Common myeloid progenitor, CD34-positive (primary cell): ENCODE measurements at regions not wholly inside any gene's neighbourhood (a gene's known extent, or its start where the extent isn't known, plus 50 kb on each side); places are given as distances from the start of the nearest gene placed in this dataset.

Experiments used
- CTCF ChIA-PET: fragments of 350-600 bp; sonication (Branson Sonifier 250); formaldehyde crosslinking; loops from one replicate; lab custom pipeline; 2021; ENCODE audit warnings: antibody characterized with exemption; lab: Charles Lee
- POLR2A ChIA-PET: fragments of 350-600 bp; sonication (Branson Sonifier 250); formaldehyde crosslinking; loops from one replicate; lab custom pipeline; 2021; ENCODE audit warnings: antibody characterized with exemption; lab: Charles Lee
- DNase-seq, 3 donors: peaks; one replicate each; pipeline versions ENCODE4 v3.0.0 to v3.0.0-alpha.2; 2013
- H3K27ac ChIP-seq, 2 experiments: 1 replicate in 1 of 2; 2 replicates in 1 of 2; pipeline ENCODE4 v1.7.0; 2013; ENCODE audit warnings: inconsistent platforms in 2 of 2, low read length in 2 of 2, mild to moderate bottlenecking in 2 of 2, low read depth in 1 of 2, moderate library complexity in 1 of 2; ENCODE audit not compliant: severe bottlenecking in 2 of 2, insufficient read depth in 1 of 2, poor library complexity in 1 of 2
- H3K27me3 ChIP-seq, 5 experiments: replicated peaks in 2 of 5; 1 replicate in 3 of 5; 2 replicates in 2 of 5; pipeline versions ENCODE4 v1.6.1 to v1.7.0; 2013; ENCODE audit warnings: low read length in 4 of 5, mild to moderate bottlenecking in 2 of 5, moderate library complexity in 2 of 5, inconsistent platforms in 1 of 5; ENCODE audit not compliant: insufficient read depth in 5 of 5, control insufficient read depth in 4 of 5
- H3K36me3 ChIP-seq, 4 experiments: 1 replicate in 2 of 4; 2 replicates in 2 of 4; pipeline versions ENCODE4 v1.6.1 to v1.7.0; 2013; ENCODE audit warnings: low read length in 3 of 4, control low read depth in 1 of 4, mild to moderate bottlenecking in 1 of 4; ENCODE audit not compliant: control insufficient read depth in 4 of 4, insufficient read depth in 4 of 4
- H3K4me1 ChIP-seq, 4 experiments: 1 replicate in 3 of 4; 2 replicates in 1 of 4; pipeline versions ENCODE4 v1.6.1 to v1.7.1; 2013; ENCODE audit warnings: low read length in 3 of 4, mild to moderate bottlenecking in 3 of 4, control low read depth in 1 of 4, inconsistent platforms in 1 of 4, moderate library complexity in 1 of 4; ENCODE audit not compliant: control insufficient read depth in 4 of 4, insufficient read depth in 4 of 4; ENCODE audit errors: control extremely low read depth in 1 of 4
- H3K4me3 ChIP-seq, 7 experiments: 1 replicate in 4 of 7; 2 replicates in 3 of 7; pipeline versions ENCODE4 v1.5.1 to v1.7.0; 2013; ENCODE audit warnings: mild to moderate bottlenecking in 7 of 7, low read length in 6 of 7, moderate library complexity in 6 of 7, inconsistent platforms in 2 of 7, low read depth in 2 of 7, control low read depth in 1 of 7; ENCODE audit not compliant: insufficient read depth in 4 of 7, control insufficient read depth in 1 of 7; ENCODE audit errors: extremely low read depth in 1 of 7
- H3K9me3 ChIP-seq, 5 experiments: 1 replicate in 4 of 5; 2 replicates in 1 of 5; pipeline versions ENCODE4 v1.6.1 to v1.7.1; 2013; ENCODE audit warnings: low read length in 4 of 5, mild to moderate bottlenecking in 2 of 5, inconsistent platforms in 1 of 5, low read depth in 1 of 5, moderate library complexity in 1 of 5; ENCODE audit not compliant: control insufficient read depth in 4 of 5, insufficient read depth in 2 of 5; ENCODE audit errors: control extremely low read depth in 1 of 5
- WGBS: methylation state at CpG from one replicate; pipeline ENCODE4 v1.1.5; 2013; ENCODE audit not compliant: insufficient coverage; 5-methylcytosine and 5-hydroxymethylcytosine counted together

GRCh38 chr10:78160591-78160990 lies 126.9 kb downstream of the RPS24 start:
- DNase-seq: no peak
- Histone ChIP-seq H3K27me3 (no peaks in the 10 kb centered on the region), H3K36me3 (no peaks in the 10 kb centered on the region), H3K27ac (no peak overlapping the region), H3K9me3 (peaks cover 0 to 4% (median 0%) of the 10 kb centered on the region in 5 experiments), H3K4me3 (no peak overlapping the region), H3K4me1 (no peaks in the 10 kb centered on the region)
- ChIA-PET POLR2A (no interaction called here), CTCF (no interaction called here)
- WGBS: 93% methylated on average over 4 of the region's 5 CpGs

- H3K27me3 ChIP-seq: peaks cover 0 to 2% (median 0%) of the 10 kb centered on the region in 5 experiments
- H3K9me3 ChIP-seq: peaks cover 0 to 4% (median 0%) of the 10 kb centered on the region in 5 experiments
- H3K36me3 ChIP-seq: no peaks in the 10 kb centered on the region
- DNase-seq: no peak
- POLR2A ChIA-PET: no interaction called here
- 95% methylated on average over 3 of the region's 3 CpGs for WGBS
- no peak overlapping the region for H3K27ac ChIP-seq
- no peak overlapping the region for H3K4me3 ChIP-seq
- H3K4me1 ChIP-seq: no peaks in the 10 kb centered on the region
- CTCF ChIA-PET: no interaction called here
Observed at GRCh38 chr10:78162853-78163252, 129.2 kb downstream of the RPS24 start.

GRCh38 chr10:78164702-78165101 lies 131.0 kb downstream of the RPS24 start:
- H3K9me3 ChIP-seq: peaks cover 0 to 4% (median 0%) of the 10 kb centered on the region in 5 experiments
- POLR2A ChIA-PET: no interaction called here
- no peak for DNase-seq
- no peak overlapping the region for H3K27ac ChIP-seq
- H3K27me3 ChIP-seq: peaks cover 0 to 2% (median 0%) of the 10 kb centered on the region in 5 experiments
- 97% methylated on average over 15 of the region's 16 CpGs for WGBS
- no peaks in the 10 kb centered on the region for H3K36me3 ChIP-seq
- no peak overlapping the region for H3K4me3 ChIP-seq
- CTCF ChIA-PET: no interaction called here
- H3K4me1 ChIP-seq: no peaks in the 10 kb centered on the region

- Histone ChIP-seq H3K4me3 (no peak overlapping the region), H3K9me3 (peaks cover 0 to 4% (median 0%) of the 10 kb centered on the region in 5 experiments), H3K27ac (no peak overlapping the region), H3K36me3 (no peaks in the 10 kb centered on the region), H3K4me1 (no peaks in the 10 kb centered on the region), H3K27me3 (peaks cover 0 to 2% (median 0%) of the 10 kb centered on the region in 5 experiments)
- 100% methylated on average over 4 of the region's 4 CpGs for WGBS
- POLR2A ChIA-PET: no interaction called here
- no peak for DNase-seq
- CTCF ChIA-PET: no interaction called here
Observed at GRCh38 chr10:78165172-78165571, 131.5 kb downstream of the RPS24 start.

GRCh38 chr10:78165617-78166016 lies 132.0 kb downstream of the RPS24 start:
- DNase-seq: no peak
- peaks cover 0 to 2% (median 0%) of the 10 kb centered on the region in 5 experiments for H3K27me3 ChIP-seq
- H3K4me1 ChIP-seq: no peaks in the 10 kb centered on the region
- no peak overlapping the region for H3K4me3 ChIP-seq
- CTCF ChIA-PET: no interaction called here
- WGBS: 97% methylated on average over 3 of the region's 3 CpGs
- POLR2A ChIA-PET: no interaction called here
- H3K9me3 ChIP-seq: peaks cover 0 to 4% (median 0%) of the 10 kb centered on the region in 5 experiments
- H3K36me3 ChIP-seq: no peaks in the 10 kb centered on the region
- H3K27ac ChIP-seq: no peak overlapping the region

- no peaks in the 10 kb centered on the region for H3K4me1 ChIP-seq
- H3K27ac ChIP-seq: no peak overlapping the region
- ChIA-PET POLR2A (no interaction called here), CTCF (no interaction called here)
- no peak overlapping the region for H3K4me3 ChIP-seq
- peaks cover 0 to 4% (median 0%) of the 10 kb centered on the region in 5 experiments for H3K9me3 ChIP-seq
- DNase-seq: no peak
- peaks cover 0 to 2% (median 0%) of the 10 kb centered on the region in 5 experiments for H3K27me3 ChIP-seq
- WGBS: 100% methylated on average over 1 of the region's 3 CpGs
- H3K36me3 ChIP-seq: no peaks in the 10 kb centered on the region
Observed at GRCh38 chr10:78166261-78166660, 132.6 kb downstream of the RPS24 start.

GRCh38 chr10:78169214-78169613 lies 135.6 kb downstream of the RPS24 start:
- WGBS: 87% methylated on average over 4 of the region's 4 CpGs
- Histone ChIP-seq H3K36me3 (no peaks in the 10 kb centered on the region), H3K27ac (no peak overlapping the region), H3K4me3 (no peak overlapping the region), H3K27me3 (peaks cover 0 to 2% (median 0%) of the 10 kb centered on the region in 5 experiments), H3K9me3 (no peaks in the 10 kb centered on the region), H3K4me1 (no peaks in the 10 kb centered on the region)
- ChIA-PET POLR2A (no interaction called here), CTCF (no interaction called here)
- DNase-seq: no peak
